Ectodermal cell (in vitro differentiated cells): ENCODE measurements at regions not wholly inside any gene's neighbourhood (a gene's known extent, or its start where the extent isn't known, plus 50 kb on each side); places are given as distances from the start of the nearest gene placed in this dataset.

Experiments
- H3K27ac ChIP-seq: 2 replicates; pipeline ENCODE4 v1.7.0; 2013; ENCODE audit warnings: mild to moderate bottlenecking, low read depth, low read length; ENCODE audit not compliant: insufficient read depth, poor library complexity, severe bottlenecking
- H3K27me3 ChIP-seq: 2 replicates; pipeline ENCODE4 v1.7.0; 2013; ENCODE audit warnings: mild to moderate bottlenecking, low read length; ENCODE audit not compliant: insufficient read depth, control insufficient read depth, poor library complexity, severe bottlenecking
- H3K36me3 ChIP-seq: one replicate; pipeline ENCODE4 v1.7.0; 2013; ENCODE audit warnings: low read length; ENCODE audit not compliant: control insufficient read depth, insufficient read depth
- H3K4me1 ChIP-seq: one replicate; pipeline ENCODE4 v1.7.0; 2013; ENCODE audit warnings: low read length; ENCODE audit not compliant: control insufficient read depth, insufficient read depth
- H3K4me3 ChIP-seq: 2 replicates; pipeline ENCODE4 v1.7.0; 2013; ENCODE audit warnings: low read depth, low read length, control low read depth; ENCODE audit not compliant: insufficient read depth
- H3K9me3 ChIP-seq: 2 replicates; pipeline ENCODE4 v1.7.0; 2013; ENCODE audit warnings: mild to moderate bottlenecking, low read length, moderate library complexity; ENCODE audit not compliant: control insufficient read depth
- WGBS, 2 experiments: methylation state at CpG; one replicate each; pipeline ENCODE4 v1.1.7; 2013; ENCODE audit warnings: missing lambda C conversion rate in 2 of 2; 5-methylcytosine and 5-hydroxymethylcytosine counted together

GRCh38 chr16:8257561-8257960 lies 332.8 kb downstream of the TMEM114 start:
- H3K36me3 ChIP-seq: no peaks in the 10 kb centered on the region
- H3K4me3 ChIP-seq: no peak overlapping the region
- H3K4me1 ChIP-seq: no peaks in the 10 kb centered on the region
- no peaks in the 10 kb centered on the region for H3K9me3 ChIP-seq
- 93 to 96% methylated on average over 3 of the region's 3 CpGs for WGBS, 2 experiments
- H3K27ac ChIP-seq: no peak overlapping the region
- H3K27me3 ChIP-seq: no peaks in the 10 kb centered on the region

- no peaks in the 10 kb centered on the region for H3K36me3 ChIP-seq
- no peak overlapping the region for H3K27ac ChIP-seq
- H3K4me1 ChIP-seq: no peaks in the 10 kb centered on the region
- 92 to 96% methylated on average over 4 of the region's 4 CpGs for WGBS, 2 experiments
- no peaks in the 10 kb centered on the region for H3K27me3 ChIP-seq
- H3K4me3 ChIP-seq: no peak overlapping the region
- H3K9me3 ChIP-seq: no peaks in the 10 kb centered on the region
These were observed 335.9 kb downstream of the TMEM114 start for GRCh38 chr16:8254405-8254804.

GRCh38 chr16:8253718-8254117 lies 336.6 kb downstream of the TMEM114 start:
- WGBS, 2 experiments: 94 to 95% methylated on average over 5 of the region's 5 CpGs
- Histone ChIP-seq H3K9me3 (no peaks in the 10 kb centered on the region), H3K27me3 (no peaks in the 10 kb centered on the region), H3K27ac (no peak overlapping the region), H3K36me3 (no peaks in the 10 kb centered on the region), H3K4me3 (no peak overlapping the region), H3K4me1 (no peaks in the 10 kb centered on the region)

GRCh38 chr16:8251727-8252126 lies 338.6 kb downstream of the TMEM114 start:
- Histone ChIP-seq H3K27ac (no peak overlapping the region), H3K36me3 (no peaks in the 10 kb centered on the region), H3K4me1 (no peaks in the 10 kb centered on the region), H3K9me3 (no peaks in the 10 kb centered on the region), H3K4me3 (no peak overlapping the region), H3K27me3 (no peaks in the 10 kb centered on the region)
- WGBS, 2 experiments: 62 to 83% methylated on average over 1 to 2 of the region's 2 CpGs

- 89 to 90% methylated on average over 2 of the region's 3 CpGs for WGBS, 2 experiments
- Histone ChIP-seq H3K4me1 (no peaks in the 10 kb centered on the region), H3K27ac (no peak overlapping the region)
These were observed 339.0 kb downstream of the TMEM114 start for GRCh38 chr16:8251298-8251697.

GRCh38 chr16:8247993-8248392 lies 342.3 kb downstream of the TMEM114 start:
- no peaks in the 10 kb centered on the region for H3K36me3 ChIP-seq
- no peaks in the 10 kb centered on the region for H3K27me3 ChIP-seq
- 85 to 91% methylated on average over 8 of the region's 8 CpGs for WGBS, 2 experiments
- no peak overlapping the region for H3K27ac ChIP-seq
- no peaks in the 10 kb centered on the region for H3K9me3 ChIP-seq
- no peaks in the 10 kb centered on the region for H3K4me1 ChIP-seq
- H3K4me3 ChIP-seq: no peak overlapping the region

More at GRCh38 chr16:8251298-8251697, 339.0 kb downstream of the TMEM114 start:
- Histone ChIP-seq H3K36me3 (no peaks in the 10 kb centered on the region), H3K27me3 (no peaks in the 10 kb centered on the region), H3K4me3 (no peak overlapping the region), H3K9me3 (no peaks in the 10 kb centered on the region)

- no peaks in the 10 kb centered on the region for H3K36me3 ChIP-seq
- no peak overlapping the region for H3K27ac ChIP-seq
- H3K9me3 ChIP-seq: no peaks in the 10 kb centered on the region
- H3K27me3 ChIP-seq: no peaks in the 10 kb centered on the region
- no peak overlapping the region for H3K4me3 ChIP-seq
- H3K4me1 ChIP-seq: no peaks in the 10 kb centered on the region
- 93 to 94% methylated on average over 4 of the region's 4 CpGs for WGBS, 2 experiments
These were observed 346.3 kb downstream of the TMEM114 start for GRCh38 chr16:8243981-8244380.

GRCh38 chr16:8241408-8241807 lies 348.9 kb downstream of the TMEM114 start:
- 82 to 88% methylated on average over 3 of the region's 3 CpGs for WGBS, 2 experiments

GRCh38 chr16:8239443-8239842 lies 350.9 kb downstream of the TMEM114 start:
- Histone ChIP-seq H3K9me3 (no peaks in the 10 kb centered on the region), H3K36me3 (no peaks in the 10 kb centered on the region), H3K4me1 (no peaks in the 10 kb centered on the region), H3K4me3 (no peak overlapping the region), H3K27me3 (no peaks in the 10 kb centered on the region), H3K27ac (no peak overlapping the region)
- 82 to 84% methylated on average over 2 of the region's 2 CpGs for WGBS, 2 experiments

More at GRCh38 chr16:8241408-8241807, 348.9 kb downstream of the TMEM114 start:
- Histone ChIP-seq H3K4me3 (no peak overlapping the region), H3K27ac (no peak overlapping the region), H3K4me1 (no peaks in the 10 kb centered on the region), H3K9me3 (no peaks in the 10 kb centered on the region), H3K36me3 (no peaks in the 10 kb centered on the region), H3K27me3 (no peaks in the 10 kb centered on the region)

GRCh38 chr16:8237452-8237851 lies 352.9 kb downstream of the TMEM114 start:
- Histone ChIP-seq H3K9me3 (no peaks in the 10 kb centered on the region), H3K27ac (no peak overlapping the region), H3K4me1 (no peaks in the 10 kb centered on the region), H3K27me3 (no peaks in the 10 kb centered on the region), H3K4me3 (no peak overlapping the region), H3K36me3 (no peaks in the 10 kb centered on the region)
- 76 to 82% methylated on average over 3 of the region's 3 CpGs for WGBS, 2 experiments

GRCh38 chr16:8236816-8237215 lies 353.5 kb downstream of the TMEM114 start:
- Histone ChIP-seq H3K4me3 (no peak overlapping the region), H3K27me3 (no peaks in the 10 kb centered on the region), H3K9me3 (no peaks in the 10 kb centered on the region), H3K4me1 (no peaks in the 10 kb centered on the region), H3K36me3 (no peaks in the 10 kb centered on the region), H3K27ac (no peak overlapping the region)
- 87 to 95% methylated on average over 4 of the region's 4 CpGs for WGBS, 2 experiments
